ENCODE measurements at regions not wholly inside any gene's neighbourhood (a gene's known extent, or its start where the extent isn't known, plus 50 kb on each side); places are given as distances from the start of the nearest gene placed in this dataset.
"Not testable (repeated sequence)": the region's sequence is repeated elsewhere in the genome, so short reads cannot be mapped to it uniquely, and the experiment has no call there.

DNA sequence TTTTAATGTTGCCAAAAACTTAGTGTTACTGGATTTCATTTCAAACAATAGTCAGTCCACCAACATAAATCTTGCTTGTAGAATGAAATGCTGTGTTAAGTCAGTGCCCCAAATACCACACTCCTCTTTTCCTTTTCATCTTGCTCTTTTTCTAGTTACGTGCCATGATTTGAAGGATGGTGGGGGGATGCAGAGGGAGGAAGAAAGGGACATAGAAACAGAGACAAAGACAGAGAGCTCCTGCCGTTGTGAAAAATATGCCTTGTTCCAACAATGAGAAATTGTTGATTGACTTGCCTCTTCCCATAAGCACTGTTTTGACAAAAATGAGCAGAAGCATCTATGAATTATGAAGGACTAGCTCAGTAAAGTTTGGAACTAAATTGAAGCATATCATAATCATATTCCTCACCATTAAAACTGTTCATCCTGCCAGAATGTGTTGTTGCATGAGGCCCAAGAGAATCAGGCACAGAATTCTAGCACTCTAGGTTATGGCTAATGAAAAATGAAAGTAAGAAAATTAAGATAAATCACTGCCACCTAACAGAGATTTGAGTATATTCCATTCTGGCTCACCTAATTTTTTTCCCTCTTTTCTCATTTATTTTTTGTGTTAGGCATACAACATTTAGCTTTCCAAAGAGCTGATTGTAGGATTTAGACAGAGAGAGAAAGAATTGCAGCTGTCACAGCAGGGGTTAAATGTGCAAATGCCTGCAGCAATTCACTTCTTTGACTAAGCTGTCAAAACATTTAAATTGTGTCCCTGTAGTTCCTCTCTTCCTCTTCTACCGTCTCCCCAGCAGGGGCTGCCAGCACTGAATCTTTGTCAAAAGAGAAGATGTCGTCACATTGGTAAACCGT, 111.6 kb upstream of the PTPN13 start:
- no peak for DNase-seq

DNA sequence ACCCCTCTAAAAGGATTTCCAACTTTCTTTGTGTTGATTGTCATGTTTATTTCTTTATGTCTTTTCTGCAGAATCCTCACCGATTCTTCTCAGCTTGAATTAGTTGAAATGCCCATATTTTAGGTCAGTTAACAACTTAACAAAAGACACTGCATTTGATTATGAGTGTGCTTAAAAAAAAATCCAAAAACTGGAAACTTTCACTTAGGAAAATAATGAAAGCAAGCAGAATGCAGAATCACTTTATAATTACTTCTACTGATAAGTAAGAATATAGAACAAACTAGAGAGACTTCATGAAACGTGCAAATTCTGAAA, 111.0 kb upstream of the PTPN13 start:
- no peak for DNase-seq

DNA sequence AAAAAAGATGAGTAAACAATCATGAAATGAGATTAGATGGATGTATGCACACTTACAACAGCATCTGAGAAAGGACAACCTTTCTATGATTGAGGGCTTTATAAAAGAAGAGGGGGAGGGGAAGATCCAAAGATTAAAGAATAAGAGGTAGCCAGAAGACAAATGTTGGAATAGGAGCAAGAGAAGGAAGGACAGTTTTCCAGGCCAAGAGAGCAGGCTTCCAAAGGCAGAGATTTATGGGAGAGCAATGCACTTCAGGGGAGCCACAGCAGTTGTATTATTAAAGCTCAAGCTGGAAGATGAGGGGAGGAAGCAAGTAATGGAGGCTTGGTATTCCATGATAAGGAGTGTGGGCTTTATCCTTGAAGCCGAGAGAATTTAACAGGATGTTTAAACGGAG, 110.3 kb upstream of the PTPN13 start:
- no peak for DNase-seq

DNA sequence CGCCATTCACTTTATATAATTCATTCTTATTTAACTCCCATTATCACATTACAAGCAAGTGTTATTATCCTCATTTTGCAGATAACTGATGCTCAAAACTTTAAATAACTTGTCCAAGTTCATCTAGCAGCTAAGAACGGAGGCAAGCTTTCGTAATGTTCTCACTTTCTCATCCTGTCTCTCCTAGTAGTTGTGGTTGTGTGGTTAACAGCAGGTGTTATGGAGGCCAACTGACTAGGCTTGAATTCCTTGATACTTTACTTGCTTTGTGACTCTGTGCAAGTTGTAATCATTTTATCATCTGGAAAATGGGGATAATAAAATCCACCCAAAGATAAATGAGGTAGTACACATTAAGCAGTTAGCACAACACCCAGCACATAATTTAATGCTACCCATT, 109.9 kb upstream of the PTPN13 start:
- DNase-seq, result no peak

DNA sequence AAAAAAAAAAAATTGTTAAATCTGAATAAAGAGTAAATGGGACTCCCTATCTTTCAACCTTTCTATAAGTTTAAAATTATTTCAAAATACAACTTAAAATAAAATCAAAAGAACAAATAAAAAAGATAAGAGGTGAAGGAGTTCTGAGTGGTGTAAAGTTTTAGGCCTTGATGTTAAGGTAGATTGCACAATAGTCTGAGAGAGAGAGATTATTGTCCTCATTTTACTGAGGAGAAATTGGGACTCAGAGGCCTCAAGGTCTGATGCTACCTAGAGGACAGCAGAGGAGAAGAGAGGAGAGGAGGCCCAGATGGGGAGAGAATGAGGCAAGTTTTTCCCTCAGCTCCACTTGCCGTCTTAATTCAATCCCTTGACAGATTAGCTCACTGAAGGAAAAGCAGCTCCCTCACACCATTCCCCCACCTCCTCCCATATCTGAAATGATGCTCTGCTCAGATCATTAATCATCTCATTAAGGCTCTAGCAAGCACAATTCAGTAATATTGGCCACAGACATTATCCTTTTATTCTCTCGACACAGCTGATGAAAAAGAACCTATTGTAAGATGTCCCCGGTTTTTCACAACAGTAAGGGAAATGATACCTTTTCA, 106.3 kb upstream of the PTPN13 start:
- no peak for DNase-seq

DNA sequence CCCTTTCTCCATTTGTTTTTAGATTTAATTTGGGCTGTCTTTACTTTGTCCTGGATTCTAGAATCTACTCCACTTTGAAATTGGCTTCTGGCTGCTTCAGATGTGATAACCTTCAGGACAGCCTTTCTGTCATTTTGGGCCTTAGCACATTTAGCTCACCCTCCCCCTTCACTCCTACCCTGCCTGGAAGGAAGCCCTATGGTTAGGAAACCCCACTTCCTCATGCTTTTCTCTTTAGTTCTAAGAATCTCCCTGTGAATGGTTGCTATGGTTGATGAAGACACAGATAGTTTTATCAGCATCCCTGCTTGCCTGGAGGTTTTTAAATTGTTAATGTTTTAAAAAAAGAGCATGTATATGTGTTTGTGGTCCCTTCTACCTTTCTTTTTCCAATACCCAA, 100.7 kb upstream of the PTPN13 start:
- DNase-seq, result no peak

DNA sequence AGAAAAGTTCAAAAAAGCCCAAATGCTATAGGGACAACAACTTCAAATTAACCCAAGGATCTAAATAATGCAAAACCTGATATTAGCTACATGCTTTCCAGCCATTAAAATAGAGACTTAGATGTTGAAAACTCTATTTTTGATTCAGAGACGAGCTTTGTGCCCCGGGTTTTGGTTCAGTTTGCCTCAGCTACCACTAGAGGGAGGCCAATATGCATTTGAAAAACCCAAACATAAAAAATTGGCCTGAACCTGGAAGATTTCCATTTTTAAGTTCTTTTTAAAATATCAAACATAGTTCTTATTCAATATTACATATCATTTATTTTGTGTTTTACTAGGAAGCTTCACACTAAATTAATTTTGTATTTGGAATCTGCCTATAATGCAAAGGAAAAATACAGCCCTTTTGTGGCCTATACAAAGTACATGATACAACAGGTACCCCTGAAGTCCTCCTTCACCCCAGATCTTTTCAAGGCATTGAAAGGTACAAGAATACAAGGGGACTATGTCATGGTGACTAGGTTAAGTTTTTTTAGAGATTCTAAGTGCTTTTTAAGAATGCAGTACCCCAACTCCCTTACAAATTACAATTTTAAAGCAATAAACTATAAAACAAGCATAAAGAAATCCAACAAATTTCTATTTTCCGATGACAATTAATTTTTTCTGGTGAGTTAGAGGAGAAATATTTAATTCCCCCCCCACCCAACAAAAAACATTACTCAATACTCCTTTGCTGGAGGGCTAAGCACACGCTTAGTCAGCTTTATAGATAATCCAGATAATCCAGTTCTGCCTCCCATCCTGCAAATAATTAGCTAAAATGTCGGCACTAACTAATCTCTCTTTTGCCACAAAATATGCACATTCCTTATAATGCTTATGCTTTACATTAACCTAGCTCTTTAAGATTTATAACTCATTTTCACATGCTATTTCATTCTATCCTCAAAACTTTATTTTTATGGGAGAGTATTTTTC, 97.7 kb upstream of the PTPN13 start:
- DNase-seq, result peak; percentile 2

DNA sequence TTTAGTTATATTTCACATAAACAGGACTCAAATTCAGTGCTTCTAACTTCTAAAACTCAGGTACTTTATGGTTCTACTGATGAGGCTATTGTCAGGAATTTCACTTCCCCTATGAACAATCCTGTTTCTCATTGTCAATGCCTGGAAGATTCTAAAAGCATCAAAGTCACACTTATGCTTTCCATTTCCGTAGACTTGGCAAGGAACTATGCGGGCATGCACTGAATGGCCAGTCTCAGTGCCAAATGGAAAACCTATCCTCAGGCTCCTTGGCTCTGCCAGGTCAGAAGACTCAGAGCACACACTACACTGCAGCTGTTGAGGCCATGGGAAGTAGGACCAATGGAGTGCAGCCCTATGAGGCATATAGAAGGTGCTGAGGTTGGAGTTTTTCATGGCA, 97.0 kb upstream of the PTPN13 start:
- DNase-seq, result no peak

DNA sequence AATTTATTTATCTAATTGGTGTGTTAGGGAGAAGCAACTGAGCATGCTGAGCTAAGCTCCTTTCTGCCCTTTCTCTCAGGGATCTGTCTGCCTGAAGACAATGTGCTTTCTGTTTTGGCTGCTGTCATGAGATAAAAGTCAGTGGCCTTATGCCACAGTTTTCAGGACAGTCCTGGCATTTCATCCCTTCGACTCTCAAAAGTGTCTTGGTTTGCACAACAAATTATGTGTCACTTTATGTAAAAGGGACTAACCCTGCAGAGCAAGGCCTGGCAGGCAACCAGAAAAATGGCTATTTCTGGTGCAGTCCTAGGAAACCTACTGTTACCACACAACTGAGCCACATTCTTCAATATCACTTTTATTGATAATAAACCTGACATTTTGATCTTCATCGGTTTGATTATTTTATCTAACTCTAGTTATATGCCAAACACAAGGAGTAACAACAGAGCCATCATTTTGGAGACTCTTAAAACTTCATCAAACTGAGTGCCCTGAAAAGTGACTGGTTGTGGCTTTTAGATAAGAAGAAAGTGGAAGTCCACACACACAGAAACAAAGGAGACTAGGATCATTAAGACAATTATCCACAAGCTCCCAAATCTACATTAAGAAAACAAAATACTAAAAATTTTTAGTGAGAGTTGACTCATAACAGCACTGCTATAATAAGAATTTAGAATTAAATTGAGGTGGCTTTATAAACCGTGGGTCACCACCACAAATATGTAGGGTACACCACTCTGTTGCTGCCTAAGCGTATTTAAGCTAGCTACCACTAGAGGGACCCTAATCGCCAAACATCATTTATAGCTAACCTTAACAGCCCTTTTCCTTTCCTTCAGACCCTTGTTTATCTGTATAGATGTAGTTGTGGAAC, 95.9 kb upstream of the PTPN13 start:
- no peak for DNase-seq

GRCh38 chr4:86498863-86499166, 95.3 kb upstream of the PTPN13 start:
- DNase-seq, result no peak

DNA sequence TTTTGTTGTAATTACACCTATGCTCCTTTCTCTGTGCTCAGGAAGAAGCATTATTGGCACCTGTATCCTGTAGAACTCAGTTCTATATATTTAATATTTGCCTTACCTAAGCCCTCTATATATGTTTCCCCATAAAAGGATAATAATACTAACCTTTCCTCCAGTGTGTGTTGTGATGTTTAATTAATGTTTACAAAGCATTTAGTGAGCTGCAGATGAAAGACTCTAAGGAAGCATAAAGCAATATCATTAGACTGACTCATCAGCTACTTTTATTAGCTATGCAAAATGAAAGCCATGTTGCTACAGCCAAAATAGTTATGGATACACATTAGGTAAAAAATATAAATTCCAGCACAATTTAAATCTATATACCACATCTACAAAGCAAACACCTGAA, 93.6 kb upstream of the PTPN13 start:
- DNase-seq, result no peak

GRCh38 chr4:86502081-86502480, 92.0 kb upstream of the PTPN13 start:
- DNase-seq, result no peak

- DNase-seq, result no peak
Observed at GRCh38 chr4:86506591-86506990, 87.5 kb upstream of the PTPN13 start.

DNA sequence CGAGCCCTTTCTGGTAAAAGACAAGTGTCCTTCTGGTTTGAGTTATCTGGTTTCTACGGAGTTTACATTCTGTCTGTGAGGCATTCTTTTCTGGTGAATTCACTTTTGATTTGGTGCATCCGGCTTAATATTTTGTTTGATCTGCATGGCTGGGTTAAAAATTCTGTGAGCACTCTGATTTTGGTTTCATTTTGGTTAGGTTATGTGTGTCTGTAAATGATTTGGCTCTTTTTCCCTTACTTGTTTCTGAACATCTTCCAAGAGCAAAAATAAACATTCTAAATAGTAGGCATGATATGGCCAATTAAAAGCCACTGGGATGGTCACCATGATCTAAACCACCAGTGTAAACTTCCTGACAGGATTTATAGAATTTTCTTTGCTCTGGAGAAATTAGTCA, 85.7 kb upstream of the PTPN13 start:
- no peak for DNase-seq

DNA sequence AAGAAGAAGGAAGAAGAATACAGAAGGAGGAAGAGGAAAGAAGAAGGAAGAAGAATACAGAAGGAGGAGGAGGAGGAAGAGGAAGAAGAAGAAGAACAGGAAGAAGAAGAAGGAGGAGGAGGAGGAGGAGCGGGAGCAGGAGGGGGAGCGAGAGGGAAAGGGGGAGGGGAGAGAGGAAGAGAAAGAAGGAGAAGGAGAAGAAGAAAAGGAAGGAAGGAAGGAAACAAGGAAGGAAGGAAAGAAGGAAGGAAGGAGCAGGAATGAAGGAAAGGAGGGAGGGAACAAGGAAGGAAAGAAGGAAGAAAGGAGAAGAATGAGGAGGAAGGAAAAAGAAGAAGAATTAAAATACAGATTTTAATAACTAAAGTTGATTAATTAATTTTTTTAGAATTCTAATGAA, 82.5 kb upstream of the PTPN13 start:
- DNase-seq, result no peak

DNA sequence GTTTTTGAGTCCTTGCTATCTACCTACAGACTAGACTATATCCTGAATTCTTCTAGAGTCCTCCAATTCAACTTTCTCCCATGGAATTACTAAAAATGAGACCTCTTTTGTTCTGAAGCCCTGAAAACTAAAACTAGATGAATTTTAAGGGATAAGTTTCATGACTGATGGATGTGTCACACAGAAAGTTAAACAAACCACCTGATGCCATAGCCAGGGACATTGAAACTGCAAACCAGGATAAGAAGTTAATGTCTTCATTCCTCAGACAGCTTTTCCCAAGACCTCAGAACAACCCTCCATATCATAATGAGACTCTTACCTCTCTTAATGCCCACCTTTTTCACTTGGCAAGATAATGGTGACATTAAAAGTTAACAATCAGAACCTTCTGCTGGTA, 81.5 kb upstream of the PTPN13 start:
- DNase-seq, result no peak

DNA sequence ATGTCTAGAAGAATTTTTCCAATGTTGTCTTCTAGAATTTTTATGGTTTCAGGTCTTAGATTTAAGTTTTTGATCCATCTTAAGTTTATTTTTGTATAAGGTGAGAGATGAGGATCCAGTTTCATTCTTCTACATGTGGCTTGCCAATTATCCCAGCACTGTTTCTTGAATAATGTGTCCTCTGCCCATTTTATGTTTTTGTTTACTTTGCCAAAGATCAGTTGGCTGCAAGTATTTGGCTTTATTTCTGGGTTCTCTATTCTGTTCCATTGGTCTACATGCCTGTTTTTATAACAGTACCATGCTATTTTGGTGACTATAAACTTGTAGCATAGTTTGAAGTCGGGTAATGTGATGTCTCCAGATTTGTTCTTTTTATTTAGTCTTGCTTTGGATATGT, 78.2 kb upstream of the PTPN13 start:
- DNase-seq, result not testable (repeated sequence)

DNA sequence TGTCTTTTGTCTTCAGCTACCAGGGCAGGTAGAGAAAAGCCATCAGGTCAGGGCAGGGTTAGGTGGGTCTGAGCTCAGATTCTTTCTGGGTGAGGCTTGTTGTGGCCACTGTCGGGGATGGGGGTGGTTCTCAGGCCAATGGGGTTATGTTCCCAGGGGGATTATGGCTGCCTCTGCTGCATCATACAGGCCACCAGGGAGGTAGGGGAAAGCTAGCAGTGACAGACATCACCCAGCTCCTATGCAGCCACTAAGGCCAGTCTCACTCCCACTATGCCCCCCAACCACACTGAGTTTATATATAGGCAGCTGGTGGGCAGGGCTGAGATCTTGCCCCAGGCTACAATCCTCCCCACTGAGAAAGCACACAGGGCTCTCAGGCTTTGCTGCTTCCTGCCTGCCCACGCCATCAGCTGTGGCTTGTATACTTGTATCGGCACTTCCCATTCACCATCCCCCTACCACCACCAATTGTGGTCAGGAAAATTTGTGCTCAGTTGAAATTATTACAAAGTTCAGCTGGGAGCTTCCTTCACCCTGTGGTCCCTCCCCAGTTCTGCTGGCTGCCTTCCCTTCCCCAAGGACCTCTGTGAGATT, 72.6 kb upstream of the PTPN13 start:
- DNase-seq, result no peak

- no peak for DNase-seq
Observed at GRCh38 chr4:86522349-86522748, 71.8 kb upstream of the PTPN13 start.

DNA sequence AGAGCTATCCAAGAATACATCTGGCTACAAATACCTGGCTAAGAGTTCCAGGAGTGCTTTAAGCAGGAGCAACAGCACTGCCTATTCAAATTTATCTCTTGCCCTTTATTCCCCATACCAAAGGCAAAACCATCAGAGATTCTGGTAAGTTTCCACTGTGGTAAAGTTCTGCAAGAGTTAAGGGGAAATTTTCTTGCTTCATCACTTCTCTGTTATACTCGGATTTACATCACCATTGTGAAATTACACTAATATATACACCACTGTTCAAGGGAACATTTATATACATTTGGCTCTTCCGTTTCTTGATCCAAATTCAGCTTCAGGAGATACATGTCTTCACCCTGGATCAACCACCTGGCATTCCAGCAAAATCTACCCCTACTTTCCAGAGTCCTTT, 70.8 kb upstream of the PTPN13 start:
- no peak for DNase-seq

GRCh38 chr4:86527713-86528112, 66.4 kb upstream of the PTPN13 start:
- DNase-seq, result not testable (repeated sequence)

GRCh38 chr4:86529436-86529835, 64.7 kb upstream of the PTPN13 start:
- no peak for DNase-seq

All from T-helper 9 cell (primary cell).